Endothelial cell (in vitro differentiated cells): ENCODE measurements at regions not wholly inside any gene's neighbourhood (a gene's known extent, or its start where the extent isn't known, plus 50 kb on each side); places are given as distances from the start of the nearest gene placed in this dataset.

ENCODE experiments used
- DNase-seq: peaks from one replicate; pipeline ENCODE4 v3.0.0; 2021; ENCODE audit warnings: low spot score
- H3K27ac Mint-ChIP-seq: one replicate; pipeline ENCODE4 v1.8.0; 2021; ENCODE audit warnings: mixed read lengths, inconsistent platforms; ENCODE audit not compliant: unreplicated experiment
- H3K27me3 Mint-ChIP-seq: one replicate; pipeline ENCODE4 v1.8.0; 2021; ENCODE audit warnings: mild to moderate bottlenecking, moderate library complexity, mixed read lengths, inconsistent platforms; ENCODE audit not compliant: unreplicated experiment
- H3K36me3 Mint-ChIP-seq: one replicate; pipeline ENCODE4 v1.8.0; 2021; ENCODE audit warnings: mild to moderate bottlenecking, low read depth, mixed read lengths, inconsistent platforms; ENCODE audit not compliant: unreplicated experiment
- H3K4me1 Mint-ChIP-seq: one replicate; pipeline ENCODE4 v1.8.0; 2021; ENCODE audit warnings: mild to moderate bottlenecking, mixed read lengths, inconsistent platforms; ENCODE audit not compliant: unreplicated experiment
- H3K4me3 Mint-ChIP-seq: one replicate; pipeline ENCODE4 v1.8.0; 2021; ENCODE audit warnings: mild to moderate bottlenecking, mixed read lengths, inconsistent platforms; ENCODE audit not compliant: unreplicated experiment
- H3K9me3 Mint-ChIP-seq: one replicate; pipeline ENCODE4 v1.8.0; 2021; ENCODE audit warnings: mixed read lengths, inconsistent platforms; ENCODE audit not compliant: unreplicated experiment
- TF ChIP-seq, protein P1 (sequence below): fragments of 200-600 bp; sonication (generic); IDR thresholded peaks from one replicate; pipeline ENCODE4 v1.5.0; 2021; ENCODE audit warnings: antibody characterized with exemption; ENCODE audit not compliant: unreplicated experiment

- Mint-ChIP-seq H3K27ac (no peak overlapping the region), H3K27me3 (peaks cover 2% of the 10 kb centered on the region), H3K4me3 (no peak overlapping the region), H3K4me1 (peaks cover 3% of the 10 kb centered on the region), H3K9me3 (no peaks in the 10 kb centered on the region), H3K36me3 (no peaks in the 10 kb centered on the region)
- DNase-seq = no peak
- TF ChIP-seq, protein P1, sequence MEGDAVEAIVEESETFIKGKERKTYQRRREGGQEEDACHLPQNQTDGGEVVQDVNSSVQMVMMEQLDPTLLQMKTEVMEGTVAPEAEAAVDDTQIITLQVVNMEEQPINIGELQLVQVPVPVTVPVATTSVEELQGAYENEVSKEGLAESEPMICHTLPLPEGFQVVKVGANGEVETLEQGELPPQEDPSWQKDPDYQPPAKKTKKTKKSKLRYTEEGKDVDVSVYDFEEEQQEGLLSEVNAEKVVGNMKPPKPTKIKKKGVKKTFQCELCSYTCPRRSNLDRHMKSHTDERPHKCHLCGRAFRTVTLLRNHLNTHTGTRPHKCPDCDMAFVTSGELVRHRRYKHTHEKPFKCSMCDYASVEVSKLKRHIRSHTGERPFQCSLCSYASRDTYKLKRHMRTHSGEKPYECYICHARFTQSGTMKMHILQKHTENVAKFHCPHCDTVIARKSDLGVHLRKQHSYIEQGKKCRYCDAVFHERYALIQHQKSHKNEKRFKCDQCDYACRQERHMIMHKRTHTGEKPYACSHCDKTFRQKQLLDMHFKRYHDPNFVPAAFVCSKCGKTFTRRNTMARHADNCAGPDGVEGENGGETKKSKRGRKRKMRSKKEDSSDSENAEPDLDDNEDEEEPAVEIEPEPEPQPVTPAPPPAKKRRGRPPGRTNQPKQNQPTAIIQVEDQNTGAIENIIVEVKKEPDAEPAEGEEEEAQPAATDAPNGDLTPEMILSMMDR = no peak
These were observed 764.0 kb downstream of the SUCLG1 start for GRCh38 chr2:83695037-83695436.

GRCh38 chr2:83689402-83689801 lies 769.7 kb downstream of the SUCLG1 start:
- peaks cover 9% of the 10 kb centered on the region for H3K4me1 Mint-ChIP-seq
- H3K9me3 Mint-ChIP-seq = no peaks in the 10 kb centered on the region
- no peaks in the 10 kb centered on the region for H3K27me3 Mint-ChIP-seq
- TF ChIP-seq, protein P1 = no peak
- no peak for DNase-seq
- H3K36me3 Mint-ChIP-seq = no peaks in the 10 kb centered on the region
- H3K27ac Mint-ChIP-seq = no peak overlapping the region
- no peak overlapping the region for H3K4me3 Mint-ChIP-seq

DNA sequence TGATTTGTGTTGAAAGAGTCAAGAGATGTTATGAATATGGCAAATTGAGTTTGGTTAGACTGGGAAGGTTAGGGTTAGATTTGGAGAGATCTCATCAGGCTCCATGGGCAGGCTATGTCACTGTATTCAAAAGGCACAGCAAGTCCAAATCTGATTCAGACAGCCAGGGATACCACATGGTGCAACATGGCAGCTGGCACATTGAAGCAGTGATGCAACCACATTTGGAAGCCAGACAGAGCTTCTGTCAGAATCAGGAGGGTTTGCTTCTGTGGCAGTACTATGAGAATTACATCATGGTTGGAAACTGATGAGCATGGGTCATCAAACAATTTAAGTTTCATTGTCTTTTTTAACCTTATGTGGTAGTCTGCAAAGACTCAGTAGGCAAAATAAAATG lies 772.2 kb downstream of the SUCLG1 start:
- H3K4me1 Mint-ChIP-seq = peaks cover 9% of the 10 kb centered on the region

GRCh38 chr2:83674050-83674449 lies 785.0 kb downstream of the SUCLG1 start:
- H3K27me3 Mint-ChIP-seq = no peaks in the 10 kb centered on the region
- H3K4me3 Mint-ChIP-seq = no peak overlapping the region
- no peaks in the 10 kb centered on the region for H3K36me3 Mint-ChIP-seq
- H3K27ac Mint-ChIP-seq = no peak overlapping the region
- TF ChIP-seq, protein P1 = no peak
- no peaks in the 10 kb centered on the region for H3K4me1 Mint-ChIP-seq
- no peak for DNase-seq
- H3K9me3 Mint-ChIP-seq = peaks cover 7% of the 10 kb centered on the region

More for the DNA sequence above, 772.2 kb downstream of the SUCLG1 start:
- no peak overlapping the region for H3K27ac Mint-ChIP-seq
- TF ChIP-seq, protein P1 = no peak
- no peaks in the 10 kb centered on the region for H3K27me3 Mint-ChIP-seq
- H3K9me3 Mint-ChIP-seq = no peaks in the 10 kb centered on the region
- no peaks in the 10 kb centered on the region for H3K36me3 Mint-ChIP-seq
- no peak for DNase-seq
- no peak overlapping the region for H3K4me3 Mint-ChIP-seq

DNA sequence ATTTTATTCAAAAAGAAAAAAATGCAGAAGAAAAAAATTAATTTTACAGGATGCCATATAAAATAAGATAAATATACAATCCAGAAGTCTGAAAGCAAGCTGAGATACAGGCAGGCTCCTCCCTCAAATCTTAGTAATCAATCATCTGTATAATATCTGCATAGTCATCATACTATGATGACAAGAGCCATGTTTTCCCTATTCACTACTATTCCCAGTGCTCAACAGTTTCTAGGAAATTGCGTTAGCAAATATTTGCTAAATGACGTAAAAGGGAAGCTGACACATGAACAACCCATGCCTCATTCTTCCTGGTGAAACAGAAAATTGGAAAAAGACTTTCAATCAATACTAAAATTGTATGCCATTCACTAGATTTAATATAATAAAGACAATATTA lies 793.2 kb downstream of the SUCLG1 start:
- no peak for DNase-seq
- no peaks in the 10 kb centered on the region for H3K4me1 Mint-ChIP-seq

More for the DNA sequence above, 793.2 kb downstream of the SUCLG1 start:
- Mint-ChIP-seq H3K27me3 (peaks cover 4% of the 10 kb centered on the region), H3K36me3 (no peaks in the 10 kb centered on the region), H3K9me3 (no peaks in the 10 kb centered on the region), H3K4me3 (no peak overlapping the region), H3K27ac (no peak overlapping the region)
- TF ChIP-seq, protein P1 = no peak
